NAMALWA (cell line): ENCODE measurements at regions not wholly inside any gene's neighbourhood (a gene's known extent, or its start where the extent isn't known, plus 50 kb on each side); places are given as distances from the start of the nearest gene placed in this dataset.
"Not testable (repeated sequence)": the region's sequence is repeated elsewhere in the genome, so short reads cannot be mapped to it uniquely, and the experiment has no call there.

Experiments used
- DNase-seq: peaks from one replicate; pipeline ENCODE4 v3.0.0-alpha.2; 2015; ENCODE audit warnings: low spot score

- DNase-seq = no peak
Measured at GRCh38 chr4:38523054-38523453, 140.9 kb upstream of the KLF3 start.

GRCh38 chr4:38523524-38524448 lies 140.2 kb upstream of the KLF3 start:
- DNase-seq = no peak

- DNase-seq = no peak
Measured at GRCh38 chr4:38526412-38526811, 137.6 kb upstream of the KLF3 start.

GRCh38 chr4:38529189-38530115 lies 134.5 kb upstream of the KLF3 start:
- peak; percentile 29 for DNase-seq

- no peak for DNase-seq
Measured at GRCh38 chr4:38530486-38530885, 133.5 kb upstream of the KLF3 start.

GRCh38 chr4:38531141-38531727 lies 132.8 kb upstream of the KLF3 start:
- no peak for DNase-seq

GRCh38 chr4:38532908-38533499 lies 131.0 kb upstream of the KLF3 start:
- no peak for DNase-seq

- DNase-seq = no peak
Measured at GRCh38 chr4:38534344-38535045, 129.5 kb upstream of the KLF3 start.

- DNase-seq = not testable (repeated sequence)
Measured at GRCh38 chr4:38535071-38535470, 128.9 kb upstream of the KLF3 start.

- DNase-seq = no peak
Measured at GRCh38 chr4:38535717-38536116, 128.3 kb upstream of the KLF3 start.

- no peak for DNase-seq
Measured at GRCh38 chr4:38536716-38537115, 127.3 kb upstream of the KLF3 start.

- no peak for DNase-seq
Measured at GRCh38 chr4:38537666-38538065, 126.3 kb upstream of the KLF3 start.

- no peak for DNase-seq
Measured at GRCh38 chr4:38538517-38538916, 125.5 kb upstream of the KLF3 start.

- no peak for DNase-seq
Measured at GRCh38 chr4:38539501-38539900, 124.5 kb upstream of the KLF3 start.

GRCh38 chr4:38547052-38547451 lies 116.9 kb upstream of the KLF3 start:
- DNase-seq = no peak

- no peak for DNase-seq
Measured at GRCh38 chr4:38548256-38548655, 115.7 kb upstream of the KLF3 start.

GRCh38 chr4:38559374-38559773 lies 104.6 kb upstream of the KLF3 start:
- DNase-seq = no peak

GRCh38 chr4:38560340-38560739 lies 103.7 kb upstream of the KLF3 start:
- no peak for DNase-seq

GRCh38 chr4:38560768-38561558 lies 103.0 kb upstream of the KLF3 start:
- no peak for DNase-seq

GRCh38 chr4:38562751-38563198 lies 101.2 kb upstream of the KLF3 start:
- no peak for DNase-seq
